ENCODE measurements at regions not wholly inside any gene's neighbourhood (a gene's known extent, or its start where the extent isn't known, plus 50 kb on each side); places are given as distances from the start of the nearest gene placed in this dataset.

DNA sequence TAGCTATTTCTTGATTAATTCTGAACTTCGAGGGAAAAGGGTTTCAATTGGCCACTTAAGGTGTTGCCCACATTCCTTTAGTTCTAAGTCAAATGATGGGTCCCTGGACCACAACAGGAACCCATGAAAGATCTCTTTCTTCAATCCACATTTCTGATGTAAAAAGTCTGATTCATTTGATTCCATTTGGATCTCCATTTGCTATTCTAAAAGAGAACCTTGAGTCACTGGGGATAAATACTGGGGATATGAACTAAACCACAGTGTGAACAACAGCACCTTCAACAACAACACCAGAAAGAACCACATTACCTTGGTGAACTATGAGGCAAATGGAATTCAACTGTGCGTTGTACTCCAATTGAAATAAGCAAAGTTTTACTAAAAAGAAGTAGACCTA lies 108.9 kb upstream of the IRX5 start:
- no peaks in the 10 kb centered on the region for H3K36me3 ChIP-seq (ENCODE audit: insufficient read depth)
- no peaks in the 10 kb centered on the region for H3K4me1 ChIP-seq (ENCODE audit: low read depth, poor library complexity, severe bottlenecking)
- no peaks in the 10 kb centered on the region for H4K20me1 ChIP-seq (ENCODE audit: insufficient read depth)
- no peak overlapping the region for H3K4me3 ChIP-seq (IDR thresholded peaks at IDR 0.05; ENCODE audit: insufficient read depth, low read depth, low read length)
- no peak overlapping the region for H2AFZ ChIP-seq (ENCODE audit: low read depth)
- no peaks in the 10 kb centered on the region for H3K27me3 ChIP-seq (ENCODE audit: insufficient read depth, low read depth)
- no peak overlapping the region for H3K4me2 ChIP-seq
- H3K27ac ChIP-seq: no peak overlapping the region
- TF ChIP-seq, protein P1, sequence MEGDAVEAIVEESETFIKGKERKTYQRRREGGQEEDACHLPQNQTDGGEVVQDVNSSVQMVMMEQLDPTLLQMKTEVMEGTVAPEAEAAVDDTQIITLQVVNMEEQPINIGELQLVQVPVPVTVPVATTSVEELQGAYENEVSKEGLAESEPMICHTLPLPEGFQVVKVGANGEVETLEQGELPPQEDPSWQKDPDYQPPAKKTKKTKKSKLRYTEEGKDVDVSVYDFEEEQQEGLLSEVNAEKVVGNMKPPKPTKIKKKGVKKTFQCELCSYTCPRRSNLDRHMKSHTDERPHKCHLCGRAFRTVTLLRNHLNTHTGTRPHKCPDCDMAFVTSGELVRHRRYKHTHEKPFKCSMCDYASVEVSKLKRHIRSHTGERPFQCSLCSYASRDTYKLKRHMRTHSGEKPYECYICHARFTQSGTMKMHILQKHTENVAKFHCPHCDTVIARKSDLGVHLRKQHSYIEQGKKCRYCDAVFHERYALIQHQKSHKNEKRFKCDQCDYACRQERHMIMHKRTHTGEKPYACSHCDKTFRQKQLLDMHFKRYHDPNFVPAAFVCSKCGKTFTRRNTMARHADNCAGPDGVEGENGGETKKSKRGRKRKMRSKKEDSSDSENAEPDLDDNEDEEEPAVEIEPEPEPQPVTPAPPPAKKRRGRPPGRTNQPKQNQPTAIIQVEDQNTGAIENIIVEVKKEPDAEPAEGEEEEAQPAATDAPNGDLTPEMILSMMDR (conservative IDR thresholded peaks at IDR 0.05; ENCODE audit: low read depth, low read length): no peak
- no peaks in the 10 kb centered on the region for H3K79me2 ChIP-seq (ENCODE audit: insufficient read depth, low read depth)
- no peak overlapping the region for H3K9ac ChIP-seq

DNA sequence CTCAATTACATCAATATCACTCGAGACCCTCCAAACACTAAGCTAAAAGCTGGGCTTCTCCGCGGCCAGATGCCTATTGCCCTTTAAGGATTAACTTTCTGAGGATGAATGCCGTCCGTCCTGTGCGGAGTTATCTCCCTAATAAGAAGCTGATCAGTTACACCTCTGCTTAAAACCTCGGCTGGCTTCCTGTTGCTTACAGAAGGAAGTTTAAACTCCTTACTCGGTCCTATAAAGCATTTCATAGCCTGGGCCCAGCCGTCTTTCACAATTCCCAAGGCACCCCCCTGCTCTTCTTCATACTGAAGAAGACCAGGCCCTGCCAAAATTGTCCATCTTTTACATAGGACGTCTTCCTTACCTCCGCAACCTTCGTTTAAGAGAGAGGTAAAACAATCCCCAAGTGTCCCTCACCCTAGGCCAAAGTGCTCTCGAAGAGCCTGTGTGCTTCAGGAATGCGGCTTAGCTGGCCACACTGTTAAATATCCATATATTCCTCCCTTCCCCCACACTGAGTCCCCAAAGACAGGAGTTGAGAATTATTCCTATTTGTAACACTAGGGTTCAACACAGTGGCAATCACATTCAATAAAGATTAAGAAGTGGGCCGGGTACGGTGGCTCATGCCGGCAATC lies 112.6 kb upstream of the IRX5 start:
- no peaks in the 10 kb centered on the region for H4K20me1 ChIP-seq (ENCODE audit: insufficient read depth)
- H3K4me2 ChIP-seq: no peak overlapping the region
- H3K4me1 ChIP-seq (ENCODE audit: low read depth, poor library complexity, severe bottlenecking): no peaks in the 10 kb centered on the region
- H3K4me3 ChIP-seq (IDR thresholded peaks at IDR 0.05; ENCODE audit: insufficient read depth, low read depth, low read length): no peak overlapping the region
- H2AFZ ChIP-seq (ENCODE audit: low read depth): no peak overlapping the region
- no peaks in the 10 kb centered on the region for H3K36me3 ChIP-seq (ENCODE audit: insufficient read depth)
- H3K27ac ChIP-seq: no peak overlapping the region
- H3K9ac ChIP-seq: no peak overlapping the region
- H3K27me3 ChIP-seq (ENCODE audit: insufficient read depth, low read depth): no peaks in the 10 kb centered on the region
- TF ChIP-seq, protein P1 (conservative IDR thresholded peaks at IDR 0.05; ENCODE audit: low read depth, low read length): no peak
- no peaks in the 10 kb centered on the region for H3K79me2 ChIP-seq (ENCODE audit: insufficient read depth, low read depth)

DNA sequence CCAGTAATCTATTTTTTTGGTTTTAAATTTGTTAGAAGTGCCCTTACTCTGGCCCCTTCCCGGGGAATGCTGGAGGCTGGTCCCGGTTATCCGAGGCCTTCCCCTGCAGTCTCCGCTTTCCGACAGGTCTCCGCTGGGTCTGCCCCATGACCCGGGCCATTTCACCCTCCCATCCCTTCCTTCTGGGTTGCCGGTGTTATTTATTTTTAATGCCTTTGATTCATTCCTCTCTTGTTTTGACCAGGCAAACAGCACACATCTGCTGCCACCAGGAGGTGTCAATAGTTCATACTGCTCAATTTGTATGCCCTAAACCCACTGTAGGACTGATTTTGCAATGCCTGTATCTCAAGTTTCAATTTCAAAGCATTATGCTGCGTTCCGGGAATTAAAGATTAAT lies 113.2 kb upstream of the IRX5 start:
- H2AFZ ChIP-seq (ENCODE audit: low read depth): no peak overlapping the region
- H3K36me3 ChIP-seq (ENCODE audit: insufficient read depth): no peaks in the 10 kb centered on the region
- no peaks in the 10 kb centered on the region for H3K79me2 ChIP-seq (ENCODE audit: insufficient read depth, low read depth)
- TF ChIP-seq, protein P1 (conservative IDR thresholded peaks at IDR 0.05; ENCODE audit: low read depth, low read length): no peak
- no peak overlapping the region for H3K4me3 ChIP-seq (IDR thresholded peaks at IDR 0.05; ENCODE audit: insufficient read depth, low read depth, low read length)
- H3K9ac ChIP-seq: no peak overlapping the region
- no peaks in the 10 kb centered on the region for H4K20me1 ChIP-seq (ENCODE audit: insufficient read depth)
- no peaks in the 10 kb centered on the region for H3K27me3 ChIP-seq (ENCODE audit: insufficient read depth, low read depth)
- H3K4me2 ChIP-seq: no peak overlapping the region
- H3K4me1 ChIP-seq (ENCODE audit: low read depth, poor library complexity, severe bottlenecking): no peaks in the 10 kb centered on the region
- no peak overlapping the region for H3K27ac ChIP-seq

DNA sequence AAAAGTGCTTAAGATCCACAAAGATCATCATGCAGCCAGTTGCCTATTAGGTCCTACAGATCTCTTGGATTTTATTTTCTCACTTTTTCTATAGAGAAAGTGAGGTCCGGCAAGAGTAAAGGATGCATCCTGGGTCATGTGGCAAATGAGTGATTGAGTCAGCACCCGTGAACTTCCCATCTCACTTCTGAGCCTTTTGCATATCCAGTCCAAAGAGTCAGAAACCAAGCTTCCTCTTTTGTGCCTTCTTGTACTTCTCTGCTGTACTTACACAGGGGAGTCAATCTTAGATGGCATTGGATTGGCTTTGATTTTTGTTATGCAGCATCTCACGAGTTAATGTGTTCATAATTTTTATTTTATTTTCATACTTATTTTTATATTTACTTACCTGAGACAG lies 114.2 kb upstream of the IRX5 start:
- TF ChIP-seq, protein P1 (conservative IDR thresholded peaks at IDR 0.05; ENCODE audit: low read depth, low read length): no peak
- H3K4me2 ChIP-seq: no peak overlapping the region

More for the DNA sequence above, 114.2 kb upstream of the IRX5 start:
- no peak overlapping the region for H3K27ac ChIP-seq
- no peaks in the 10 kb centered on the region for H3K27me3 ChIP-seq (ENCODE audit: insufficient read depth, low read depth)
- no peaks in the 10 kb centered on the region for H3K36me3 ChIP-seq (ENCODE audit: insufficient read depth)
- H3K79me2 ChIP-seq (ENCODE audit: insufficient read depth, low read depth): no peaks in the 10 kb centered on the region
- H3K9ac ChIP-seq: no peak overlapping the region
- no peaks in the 10 kb centered on the region for H3K4me1 ChIP-seq (ENCODE audit: low read depth, poor library complexity, severe bottlenecking)
- no peak overlapping the region for H2AFZ ChIP-seq (ENCODE audit: low read depth)
- no peak overlapping the region for H3K4me3 ChIP-seq (IDR thresholded peaks at IDR 0.05; ENCODE audit: insufficient read depth, low read depth, low read length)
- no peaks in the 10 kb centered on the region for H4K20me1 ChIP-seq (ENCODE audit: insufficient read depth)
